ENCODE measurements at regions not wholly inside any gene's neighbourhood (a gene's known extent, or its start where the extent isn't known, plus 50 kb on each side); places are given as distances from the start of the nearest gene placed in this dataset.

DNA sequence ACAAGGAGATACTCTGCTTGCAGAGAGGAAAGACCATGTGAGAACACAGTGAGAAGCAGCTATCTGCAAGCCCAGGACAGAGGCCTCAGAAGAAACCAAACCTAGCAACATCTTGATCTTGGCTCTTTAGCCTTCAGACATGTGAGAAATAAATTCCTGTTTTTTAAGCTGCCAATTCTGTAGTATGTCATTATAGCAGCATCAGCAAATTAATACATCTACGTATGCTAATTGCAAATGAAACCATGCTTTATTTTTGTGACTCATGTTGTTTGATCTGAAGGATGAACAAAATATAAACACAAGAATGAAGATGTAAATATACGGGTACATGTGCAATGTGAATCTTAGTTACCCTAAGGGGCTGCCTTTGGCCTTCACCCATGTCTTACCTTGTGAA, 714.4 kb upstream of the ARPP21 start:
- TF ChIP-seq, protein P1, sequence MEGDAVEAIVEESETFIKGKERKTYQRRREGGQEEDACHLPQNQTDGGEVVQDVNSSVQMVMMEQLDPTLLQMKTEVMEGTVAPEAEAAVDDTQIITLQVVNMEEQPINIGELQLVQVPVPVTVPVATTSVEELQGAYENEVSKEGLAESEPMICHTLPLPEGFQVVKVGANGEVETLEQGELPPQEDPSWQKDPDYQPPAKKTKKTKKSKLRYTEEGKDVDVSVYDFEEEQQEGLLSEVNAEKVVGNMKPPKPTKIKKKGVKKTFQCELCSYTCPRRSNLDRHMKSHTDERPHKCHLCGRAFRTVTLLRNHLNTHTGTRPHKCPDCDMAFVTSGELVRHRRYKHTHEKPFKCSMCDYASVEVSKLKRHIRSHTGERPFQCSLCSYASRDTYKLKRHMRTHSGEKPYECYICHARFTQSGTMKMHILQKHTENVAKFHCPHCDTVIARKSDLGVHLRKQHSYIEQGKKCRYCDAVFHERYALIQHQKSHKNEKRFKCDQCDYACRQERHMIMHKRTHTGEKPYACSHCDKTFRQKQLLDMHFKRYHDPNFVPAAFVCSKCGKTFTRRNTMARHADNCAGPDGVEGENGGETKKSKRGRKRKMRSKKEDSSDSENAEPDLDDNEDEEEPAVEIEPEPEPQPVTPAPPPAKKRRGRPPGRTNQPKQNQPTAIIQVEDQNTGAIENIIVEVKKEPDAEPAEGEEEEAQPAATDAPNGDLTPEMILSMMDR (conservative IDR thresholded peaks at IDR 0.05) = no peak
- no peak for TF ChIP-seq ZFX (IDR thresholded peaks at IDR 0.05)
